HepG2 (cell line): ENCODE measurements at regions not wholly inside any gene's neighbourhood (a gene's known extent, or its start where the extent isn't known, plus 50 kb on each side); places are given as distances from the start of the nearest gene placed in this dataset.
A peak's percentile ranks its signal among the peaks of the same experiment; 100 is the strongest.

Experiments
- ATAC-seq: fragments of 200-7000 bp; cut with Tn5 transposase; 3 replicates; pipeline ENCODE4 v1.9.1; 2020; ENCODE audit warnings: mild to moderate bottlenecking, moderate library complexity
- BruUV-seq: library from RNA; stranded (reverse); fragments of 400-500 nt; replicated peaks from 2 replicates; lab custom pipeline; 2021; lab: Mats Ljungman, UMichigan
- CTCF ChIA-PET: fragments of 300-600 bp; formaldehyde crosslinking; extraction: SDS; loops from one replicate; lab custom pipeline; 2021; ENCODE audit warnings: low total read pairs, inconsistent platforms, low intra/inter-chr PET ratio; lab: Yijun Ruan, JAX
- POLR2A ChIA-PET: fragments of 350-600 bp; sonication (Branson Sonifier 250); formaldehyde crosslinking; loops from one replicate; lab custom pipeline; 2020; ENCODE audit warnings: antibody characterized with exemption, inconsistent platforms; lab: Yijun Ruan, JAX
- DNase-seq: peaks from one replicate; pipeline ENCODE4 v3.0.0-alpha.2; 2015; ENCODE audit warnings: low spot score
- FAIRE-seq: peaks from 3 replicates; lab custom pipeline; 2011; peaks lifted over from hg19 to GRCh38; lab: Jason Lieb, UNC
- H2AFZ ChIP-seq: one replicate; pipeline ENCODE4 v1.6.1; 2011; ENCODE audit warnings: low read length, inconsistent platforms
- H3K27ac ChIP-seq: fragments of 300-600 bp; 3 replicates; pipeline ENCODE4 v1.8.0; 2011; ENCODE audit warnings: mixed run types, mild to moderate bottlenecking, mixed read lengths, low read length, inconsistent platforms; ENCODE audit not compliant: insufficient read depth; ENCODE audit errors: extremely low read length
- H3K27me3 ChIP-seq, 2 experiments: fragments of 200-600 bp in 1 of 2; 2 replicates in 1 of 2; 3 replicates in 1 of 2; pipeline versions ENCODE4 v1.6.0 to v1.8.0; 2011; ENCODE audit warnings: low read length in 2 of 2, mild to moderate bottlenecking in 2 of 2, moderate library complexity in 2 of 2, inconsistent platforms in 1 of 2; ENCODE audit not compliant: insufficient read depth in 2 of 2, control insufficient read depth in 1 of 2
- H3K36me3 ChIP-seq, 2 experiments: fragments of 200-600 bp in 1 of 2; replicated peaks in 1 of 2; 2 replicates in 1 of 2; 3 replicates in 1 of 2; pipeline versions ENCODE4 v1.5.1 to v1.8.0; 2011; ENCODE audit warnings: low read length in 2 of 2, inconsistent platforms in 1 of 2; ENCODE audit not compliant: insufficient read depth in 2 of 2, control insufficient read depth in 1 of 2
- H3K4me1 ChIP-seq: 2 replicates; pipeline ENCODE4 v1.5.1; 2012; ENCODE audit warnings: low read length, inconsistent platforms; ENCODE audit not compliant: insufficient read depth
- H3K4me2 ChIP-seq: 2 replicates; pipeline ENCODE4 v1.6.0; 2011; ENCODE audit warnings: low read depth, low read length, inconsistent platforms
- H3K4me3 ChIP-seq, 3 experiments: fragments of 200-600 bp in 1 of 3; sonication (generic), shearing (Covaris generic) in 1 of 3; replicated peaks in 1 of 3; 2 replicates each; pipeline ENCODE4 v1.5.1; 2011 to 2016; ENCODE audit warnings: low read length in 3 of 3, inconsistent platforms in 2 of 3, low read depth in 2 of 3, mild to moderate bottlenecking in 2 of 3, control low read depth in 1 of 3, mixed read lengths in 1 of 3; ENCODE audit not compliant: insufficient read depth in 1 of 3
- H3K79me2 ChIP-seq: one replicate; pipeline ENCODE4 v1.6.1; 2011; ENCODE audit warnings: low read length, inconsistent platforms; ENCODE audit not compliant: insufficient read depth
- H3K9ac ChIP-seq: 2 replicates; pipeline ENCODE4 v1.6.0; 2011; ENCODE audit warnings: mild to moderate bottlenecking, low read depth, low read length, inconsistent platforms; ENCODE audit not compliant: insufficient read depth
- H3K9me3 ChIP-seq: 2 replicates; pipeline ENCODE4 v1.5.1; 2012; ENCODE audit warnings: mild to moderate bottlenecking, low read length
- H4K20me1 ChIP-seq: 2 replicates; pipeline ENCODE4 v1.6.0; 2011; ENCODE audit warnings: inconsistent platforms, mild to moderate bottlenecking, low read length, moderate library complexity; ENCODE audit not compliant: insufficient read depth
- ATF7 ChIP-seq, 2 experiments: fragments of 450-650 bp in 1 of 2; sonication (generic) in 1 of 2; formaldehyde crosslinking in 1 of 2; IDR thresholded peaks; 2 replicates each; pipeline versions ENCODE4 v1.4.0 to v1.6.1; 2016 to 2020; ENCODE audit warnings: antibody characterized with exemption in 1 of 2, mild to moderate bottlenecking in 1 of 2, missing genetic modification reagents in 1 of 2
- MIER3 ChIP-seq: IDR thresholded peaks from 2 replicates; pipeline ENCODE4 v1.6.1; 2016; ENCODE audit warnings: missing compliant biosample characterization, borderline replicate concordance
- WGBS: methylation state at CpG from one replicate; pipeline ENCODE4 v1.1.6; 2017; ENCODE audit warnings: low lambda C conversion rate; 5-methylcytosine and 5-hydroxymethylcytosine counted together
- in situ Hi-C: cut with HindIII; loops from 2 replicates; pipeline ENCODE4 v1.10.0; 2017; ENCODE audit warnings: low pct_unique_long_range_greater_than_20kb; ENCODE audit not compliant: extremely low pct_ligation_motif_present
- intact Hi-C: fragments of 100-400 bp; cut with micrococcal nuclease; formaldehyde crosslinking; loops from one replicate; pipeline ENCODE4 v1.10.0; 2022; ENCODE audit not compliant: unreplicated experiment
- TF ChIP-seq, protein P1 (sequence below): sonication (generic); formaldehyde crosslinking; IDR thresholded peaks from 2 replicates; pipeline ENCODE4 v1.5.0; 2020; ENCODE audit warnings: mild to moderate bottlenecking, missing genetic modification reagents
- TF ChIP-seq, protein P2 (sequence below): sonication (generic); formaldehyde crosslinking; IDR thresholded peaks from 2 replicates; pipeline ENCODE4 v1.8.1; 2023; ENCODE audit warnings: mild to moderate bottlenecking, missing genetic modification reagents
- TF ChIP-seq, protein P3 (sequence below): sonication (generic); formaldehyde crosslinking; IDR thresholded peaks from 2 replicates; pipeline ENCODE4 v1.4.0; 2020; ENCODE audit warnings: missing genetic modification reagents

DNA sequence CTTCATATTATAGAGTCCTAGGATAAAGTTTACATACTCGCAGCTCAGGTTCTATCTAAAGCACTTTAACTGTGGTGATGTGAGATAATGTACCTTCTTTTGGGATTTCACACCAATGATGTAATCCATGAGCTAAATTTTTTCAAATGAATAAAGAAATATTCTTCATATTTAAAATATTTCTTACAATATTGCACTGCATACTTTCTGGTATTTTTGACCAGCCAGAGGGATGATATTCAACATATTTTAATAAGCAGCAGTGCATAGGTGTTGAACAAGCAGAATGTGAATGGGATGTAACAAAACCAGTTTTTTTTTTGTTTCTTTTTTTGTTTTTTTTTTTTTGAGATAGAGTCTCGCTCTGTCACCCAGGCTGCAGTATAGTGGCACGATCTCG lies 73.2 kb upstream of the TRIM24 start:
- no peaks in the 10 kb centered on the region for H3K36me3 ChIP-seq
- no peak for ATAC-seq
- over 99% methylated on average over 4 of the region's 4 CpGs for WGBS
- H3K9ac ChIP-seq = no peak overlapping the region
- CTCF ChIA-PET = no interaction called here
- TF ChIP-seq, protein P1, sequence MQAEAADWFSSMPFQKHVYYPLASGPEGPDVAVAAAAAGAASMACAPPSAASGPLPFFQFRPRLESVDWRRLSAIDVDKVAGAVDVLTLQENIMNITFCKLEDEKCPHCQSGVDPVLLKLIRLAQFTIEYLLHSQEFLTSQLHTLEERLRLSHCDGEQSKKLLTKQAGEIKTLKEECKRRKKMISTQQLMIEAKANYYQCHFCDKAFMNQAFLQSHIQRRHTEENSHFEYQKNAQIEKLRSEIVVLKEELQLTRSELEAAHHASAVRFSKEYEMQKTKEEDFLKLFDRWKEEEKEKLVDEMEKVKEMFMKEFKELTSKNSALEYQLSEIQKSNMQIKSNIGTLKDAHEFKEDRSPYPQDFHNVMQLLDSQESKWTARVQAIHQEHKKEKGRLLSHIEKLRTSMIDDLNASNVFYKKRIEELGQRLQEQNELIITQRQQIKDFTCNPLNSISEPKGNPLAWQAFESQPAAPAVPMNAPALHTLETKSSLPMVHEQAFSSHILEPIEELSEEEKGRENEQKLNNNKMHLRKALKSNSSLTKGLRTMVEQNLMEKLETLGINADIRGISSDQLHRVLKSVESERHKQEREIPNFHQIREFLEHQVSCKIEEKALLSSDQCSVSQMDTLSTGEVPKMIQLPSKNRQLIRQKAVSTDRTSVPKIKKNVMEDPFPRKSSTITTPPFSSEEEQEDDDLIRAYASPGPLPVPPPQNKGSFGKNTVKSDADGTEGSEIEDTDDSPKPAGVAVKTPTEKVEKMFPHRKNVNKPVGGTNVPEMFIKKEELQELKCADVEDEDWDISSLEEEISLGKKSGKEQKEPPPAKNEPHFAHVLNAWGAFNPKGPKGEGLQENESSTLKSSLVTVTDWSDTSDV (CRISPR knock-in tag) = no peak
- TF ChIP-seq MIER3 (CRISPR knock-in tag) (no peak), ATF7 (IDR thresholded peaks at IDR 0.05) (0 out of 2 replicates have a peak, but pooled peaks have one; percentile 4), ATF7 (CRISPR knock-in tag; IDR thresholded peaks at IDR 0.05) (no peak)
- TF ChIP-seq, protein P2, sequence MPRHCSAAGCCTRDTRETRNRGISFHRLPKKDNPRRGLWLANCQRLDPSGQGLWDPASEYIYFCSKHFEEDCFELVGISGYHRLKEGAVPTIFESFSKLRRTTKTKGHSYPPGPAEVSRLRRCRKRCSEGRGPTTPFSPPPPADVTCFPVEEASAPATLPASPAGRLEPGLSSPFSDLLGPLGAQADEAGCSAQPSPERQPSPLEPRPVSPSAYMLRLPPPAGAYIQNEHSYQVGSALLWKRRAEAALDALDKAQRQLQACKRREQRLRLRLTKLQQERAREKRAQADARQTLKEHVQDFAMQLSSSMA (CRISPR knock-in tag) = no peak
- TF ChIP-seq, protein P3, sequence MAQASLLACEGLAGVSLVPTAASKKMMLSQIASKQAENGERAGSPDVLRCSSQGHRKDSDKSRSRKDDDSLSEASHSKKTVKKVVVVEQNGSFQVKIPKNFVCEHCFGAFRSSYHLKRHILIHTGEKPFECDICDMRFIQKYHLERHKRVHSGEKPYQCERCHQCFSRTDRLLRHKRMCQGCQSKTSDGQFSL (CRISPR knock-in tag) = no peak
- H2AFZ ChIP-seq = no peak overlapping the region
- no peak for DNase-seq
- H3K79me2 ChIP-seq = no peaks in the 10 kb centered on the region
- peaks cover 50% of the 10 kb centered on the region for H3K4me1 ChIP-seq
- FAIRE-seq = no peak
- H4K20me1 ChIP-seq = no peaks in the 10 kb centered on the region
- intact Hi-C loops (loop anchor here (5.0 to 10.0 kb wide), 2 partner anchors 130 to 222 kb away; no protein-coding TSS in a partner anchor), in situ Hi-C loops (no loop called here)
- no peak overlapping the region for H3K4me3 ChIP-seq
- no peaks in the 10 kb centered on the region for H3K9me3 ChIP-seq
- POLR2A ChIA-PET = interaction anchor here (0.7 kb wide), 2 partner anchors 34 to 179 kb away, joined by 3 read pairs; no protein-coding TSS in a partner anchor
- peak overlapping the region; percentile 24 for H3K27ac ChIP-seq
- H3K27me3 ChIP-seq = no peaks in the 10 kb centered on the region
- H3K4me2 ChIP-seq = no peak overlapping the region
- no TSS peak for BruUV-seq
